MG63 (cell line): ENCODE measurements at regions not wholly inside any gene's neighbourhood (a gene's known extent, or its start where the extent isn't known, plus 50 kb on each side); places are given as distances from the start of the nearest gene placed in this dataset.

Source experiments
- DNase-seq: peaks from one replicate; pipeline ENCODE4 v3.0.0-alpha.2; 2020
- H3K27me3 ChIP-seq: fragments of 250-450 bp; sonication (Bioruptor Pico); 2 replicates; pipeline ENCODE4 v1.5.1; 2020; ENCODE audit warnings: mild to moderate bottlenecking, moderate library complexity
- H3K36me3 ChIP-seq: fragments of 250-450 bp; sonication (Bioruptor Pico); 2 replicates; pipeline ENCODE4 v1.5.1; 2020; ENCODE audit warnings: mild to moderate bottlenecking, moderate library complexity
- H3K4me3 ChIP-seq: fragments of 250-450 bp; sonication (Bioruptor Pico); 2 replicates; pipeline ENCODE4 v1.5.1; 2020; ENCODE audit warnings: mild to moderate bottlenecking, moderate library complexity
- H3K9me3 ChIP-seq: fragments of 250-450 bp; sonication (Bioruptor Pico); 2 replicates; pipeline ENCODE4 v1.5.1; 2020; ENCODE audit warnings: mild to moderate bottlenecking, moderate library complexity

GRCh38 chr20:60476045-60476444, 517.8 kb downstream of the CDH26 start:
- DNase-seq, result no peak
- no peak overlapping the region for H3K4me3 ChIP-seq
- H3K9me3 ChIP-seq, result no peaks in the 10 kb centered on the region
- H3K36me3 ChIP-seq, result no peaks in the 10 kb centered on the region
- peaks cover 6% of the 10 kb centered on the region for H3K27me3 ChIP-seq

DNA sequence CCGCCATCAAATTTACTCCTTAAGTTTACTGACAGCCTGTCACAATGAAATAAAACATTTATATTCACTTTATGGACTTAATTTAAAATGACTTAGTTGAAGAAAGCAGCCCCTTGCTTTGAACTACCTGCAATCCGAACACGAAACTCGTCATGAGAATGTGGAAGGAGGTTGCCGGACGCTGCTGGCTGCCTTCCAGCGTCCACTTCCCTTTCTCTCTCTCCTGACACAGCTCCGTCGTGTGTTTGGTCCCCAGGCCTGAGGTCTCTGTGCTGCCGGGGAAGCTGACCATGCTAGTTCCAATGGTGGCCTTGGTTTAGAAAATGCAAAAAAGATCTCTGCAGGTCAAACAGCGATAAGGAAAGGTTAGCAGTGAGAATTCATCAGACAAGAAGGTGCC, 519.7 kb downstream of the CDH26 start:
- no peaks in the 10 kb centered on the region for H3K9me3 ChIP-seq
- DNase-seq, result no peak
- no peaks in the 10 kb centered on the region for H3K36me3 ChIP-seq
- no peak overlapping the region for H3K4me3 ChIP-seq
- H3K27me3 ChIP-seq, result peaks cover 3% of the 10 kb centered on the region

- Histone ChIP-seq H3K36me3 (no peaks in the 10 kb centered on the region), H3K9me3 (no peaks in the 10 kb centered on the region), H3K4me3 (no peak overlapping the region), H3K27me3 (peaks cover 3% of the 10 kb centered on the region)
- no peak for DNase-seq
These were observed 520.3 kb downstream of the CDH26 start for GRCh38 chr20:60478533-60478932.

- no peaks in the 10 kb centered on the region for H3K36me3 ChIP-seq
- H3K4me3 ChIP-seq, result no peak overlapping the region
- no peaks in the 10 kb centered on the region for H3K9me3 ChIP-seq
- no peaks in the 10 kb centered on the region for H3K27me3 ChIP-seq
- no peak for DNase-seq
These were observed 522.9 kb downstream of the CDH26 start for GRCh38 chr20:60480950-60481742.

DNA sequence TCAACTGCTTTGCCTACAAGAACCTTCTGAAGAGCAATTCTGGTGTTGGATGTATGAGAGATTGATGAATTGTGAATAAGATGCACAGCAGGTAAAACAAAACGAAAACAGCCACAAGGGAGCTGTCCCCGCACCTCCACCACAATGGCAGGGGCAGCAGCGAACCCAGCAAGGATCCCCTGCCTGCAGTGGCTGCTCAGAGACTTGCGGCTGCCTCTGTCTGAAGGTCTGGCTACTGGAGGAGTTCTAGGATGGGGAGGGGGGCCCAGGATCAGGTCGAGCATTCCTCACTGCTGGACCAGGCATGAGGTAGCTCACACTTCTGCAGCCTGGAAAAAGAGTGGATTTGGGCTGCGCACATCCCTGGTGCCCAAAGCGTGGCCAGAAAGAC, 523.5 kb downstream of the CDH26 start:
- Histone ChIP-seq H3K36me3 (no peaks in the 10 kb centered on the region), H3K4me3 (no peak overlapping the region), H3K9me3 (no peaks in the 10 kb centered on the region), H3K27me3 (no peaks in the 10 kb centered on the region)
- DNase-seq, result no peak

GRCh38 chr20:60482221-60483008, 524.2 kb downstream of the CDH26 start:
- no peaks in the 10 kb centered on the region for H3K36me3 ChIP-seq
- no peaks in the 10 kb centered on the region for H3K27me3 ChIP-seq
- H3K9me3 ChIP-seq, result no peaks in the 10 kb centered on the region
- DNase-seq, result no peak
- no peak overlapping the region for H3K4me3 ChIP-seq

DNA sequence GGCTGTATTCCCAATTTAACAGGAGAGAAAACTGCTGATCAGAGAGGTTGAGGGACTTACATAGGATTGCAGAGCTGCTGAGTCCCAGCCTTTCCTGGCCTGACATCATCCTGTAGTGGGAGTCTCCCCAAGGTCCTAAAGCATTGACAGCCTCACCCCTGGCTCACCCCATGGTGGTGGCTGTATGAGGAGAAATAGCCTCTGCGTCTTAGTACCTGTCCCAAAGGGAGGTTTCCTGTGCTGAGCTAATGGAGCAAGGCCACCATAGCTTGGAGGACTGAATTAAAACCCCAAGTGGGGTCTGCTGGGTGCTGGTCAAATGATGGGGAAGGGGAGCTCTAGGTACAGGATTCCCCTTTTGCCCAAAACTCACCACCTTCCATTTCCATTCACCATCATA, 525.1 kb downstream of the CDH26 start:
- no peaks in the 10 kb centered on the region for H3K9me3 ChIP-seq
- no peaks in the 10 kb centered on the region for H3K36me3 ChIP-seq
- H3K27me3 ChIP-seq, result no peaks in the 10 kb centered on the region
- no peak for DNase-seq
- H3K4me3 ChIP-seq, result no peak overlapping the region

- Histone ChIP-seq H3K9me3 (no peaks in the 10 kb centered on the region), H3K27me3 (no peaks in the 10 kb centered on the region), H3K36me3 (no peaks in the 10 kb centered on the region), H3K4me3 (no peak overlapping the region)
- DNase-seq, result no peak
These were observed 526.1 kb downstream of the CDH26 start for GRCh38 chr20:60484316-60484715.

DNA sequence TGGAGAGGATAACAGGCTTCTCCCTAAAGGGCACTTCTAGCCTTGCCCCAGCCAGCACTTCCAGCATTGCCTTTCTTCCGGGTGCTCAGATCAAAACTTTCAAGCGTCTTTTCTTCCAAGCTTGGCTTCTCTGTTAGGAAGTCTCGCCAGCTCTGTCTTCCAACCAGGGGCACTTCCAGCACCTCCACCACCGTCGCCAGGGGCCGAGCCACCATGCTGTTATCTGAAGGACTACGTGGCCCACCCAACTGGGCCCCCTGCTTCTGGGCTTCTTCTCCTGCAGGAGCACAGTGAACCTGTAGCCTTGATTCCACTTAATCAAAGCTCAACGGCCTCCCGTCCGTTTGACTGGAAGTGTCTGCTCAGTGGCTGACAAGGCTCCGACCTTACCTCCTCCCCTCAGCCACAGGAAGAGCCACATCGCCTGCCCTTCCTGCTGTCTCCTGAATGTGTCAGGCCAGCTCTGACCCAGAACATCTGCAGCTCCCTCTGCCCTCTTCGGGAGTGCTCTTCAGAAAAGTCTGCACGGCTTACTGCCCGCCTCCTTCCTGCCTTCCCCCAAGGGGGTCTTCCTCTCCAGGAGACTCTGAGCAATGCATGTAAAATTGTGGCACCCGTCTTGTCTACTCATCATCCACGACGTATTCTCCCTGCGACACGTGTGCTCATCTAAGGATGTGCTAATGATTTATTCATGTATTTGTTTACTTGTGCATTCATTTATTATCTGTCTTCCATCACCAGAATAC, 527.0 kb downstream of the CDH26 start:
- H3K4me3 ChIP-seq, result no peak overlapping the region
- DNase-seq, result no peak
- no peaks in the 10 kb centered on the region for H3K9me3 ChIP-seq
- H3K36me3 ChIP-seq, result no peaks in the 10 kb centered on the region
- no peaks in the 10 kb centered on the region for H3K27me3 ChIP-seq

DNA sequence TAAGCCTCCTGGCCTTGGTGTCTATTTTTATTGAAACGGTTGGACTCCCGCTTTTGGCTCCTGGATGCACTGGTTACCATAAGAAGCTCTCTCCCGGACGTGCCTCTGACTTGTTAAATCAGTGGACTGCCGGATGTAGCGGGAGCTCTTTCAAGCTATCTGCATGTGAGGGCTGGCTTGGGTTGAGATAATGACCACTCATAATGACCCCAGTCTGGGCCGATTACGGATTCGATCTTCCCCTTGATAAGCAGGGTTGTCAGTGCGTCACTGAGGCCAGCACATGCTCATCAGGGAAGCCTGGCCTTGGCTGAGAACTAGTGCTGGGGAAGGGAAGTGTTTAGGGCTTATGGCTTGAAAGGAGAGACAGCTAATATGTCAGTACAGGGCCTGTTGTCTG, 528.1 kb downstream of the CDH26 start:
- H3K4me3 ChIP-seq, result no peak overlapping the region
- no peaks in the 10 kb centered on the region for H3K27me3 ChIP-seq
- H3K9me3 ChIP-seq, result no peaks in the 10 kb centered on the region
- no peak for DNase-seq
- H3K36me3 ChIP-seq, result no peaks in the 10 kb centered on the region

DNA sequence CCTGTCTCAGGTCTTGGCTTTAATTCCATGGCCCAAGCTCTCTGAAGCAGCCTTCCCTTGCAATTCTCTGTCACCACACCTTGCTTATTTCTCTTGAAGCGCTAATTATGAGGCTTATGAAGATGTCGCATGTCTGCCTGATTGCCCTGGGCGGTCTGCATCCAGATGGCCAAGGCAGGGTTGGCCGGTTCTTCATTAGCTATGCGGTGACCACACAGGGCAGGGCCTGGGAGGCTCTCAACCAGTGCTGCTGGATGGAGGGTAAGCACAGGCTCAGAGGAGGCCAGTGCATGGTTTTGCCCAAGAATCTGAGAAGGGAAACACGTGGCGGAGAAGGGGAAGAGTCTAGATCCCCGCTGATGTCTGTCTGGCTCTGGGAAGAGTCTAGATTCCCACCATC, 528.7 kb downstream of the CDH26 start:
- DNase-seq, result no peak
- Histone ChIP-seq H3K9me3 (no peaks in the 10 kb centered on the region), H3K27me3 (no peaks in the 10 kb centered on the region), H3K36me3 (no peaks in the 10 kb centered on the region), H3K4me3 (no peak overlapping the region)

- Histone ChIP-seq H3K9me3 (no peaks in the 10 kb centered on the region), H3K27me3 (no peaks in the 10 kb centered on the region), H3K36me3 (no peaks in the 10 kb centered on the region), H3K4me3 (no peak overlapping the region)
- DNase-seq, result no peak
These were observed 532.2 kb downstream of the CDH26 start for GRCh38 chr20:60490217-60491050.

DNA sequence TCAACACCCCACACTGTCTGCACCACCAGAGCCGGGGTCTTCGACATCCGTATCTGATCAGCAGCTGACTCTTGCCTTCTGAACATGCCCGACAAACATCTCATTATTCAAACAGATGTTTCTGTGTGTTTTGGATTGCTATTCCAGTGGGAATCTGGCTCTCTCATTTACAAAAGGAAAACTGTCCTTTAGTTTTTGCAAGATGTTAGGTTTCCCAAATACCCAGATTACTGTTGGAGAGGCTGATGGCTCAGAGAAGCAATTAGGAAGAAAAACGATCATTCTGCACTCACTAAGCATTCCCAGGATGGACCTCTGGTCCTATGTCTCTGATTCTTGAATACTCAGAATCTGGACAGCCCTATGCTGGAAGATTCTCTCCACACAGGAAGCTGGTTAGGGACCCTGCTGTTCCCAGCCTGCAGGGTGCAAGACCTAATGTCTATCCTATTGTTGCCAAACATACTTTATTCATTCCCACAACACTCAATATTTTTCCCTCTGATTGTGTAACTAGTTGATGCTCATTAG, 532.9 kb downstream of the CDH26 start:
- H3K27me3 ChIP-seq, result no peaks in the 10 kb centered on the region
- no peaks in the 10 kb centered on the region for H3K36me3 ChIP-seq
- H3K9me3 ChIP-seq, result no peaks in the 10 kb centered on the region
- DNase-seq, result no peak
- no peak overlapping the region for H3K4me3 ChIP-seq

GRCh38 chr20:60494476-60494875, 536.3 kb downstream of the CDH26 start:
- H3K4me3 ChIP-seq, result no peak overlapping the region
- no peaks in the 10 kb centered on the region for H3K9me3 ChIP-seq
- H3K36me3 ChIP-seq, result no peaks in the 10 kb centered on the region
- DNase-seq, result no peak
- H3K27me3 ChIP-seq, result 0 out of 2 replicates have a peak, but pooled peaks cover 2% of the 10 kb centered on the region

- peaks cover 2% of the 10 kb centered on the region; the same call in 1 of the 2 replicates for H3K27me3 ChIP-seq
- no peak for DNase-seq
- no peaks in the 10 kb centered on the region for H3K36me3 ChIP-seq
- no peak overlapping the region for H3K4me3 ChIP-seq
- H3K9me3 ChIP-seq, result no peaks in the 10 kb centered on the region
These were observed 539.2 kb downstream of the CDH26 start for GRCh38 chr20:60497298-60498035.
